ENCODE measurements at regions not wholly inside any gene's neighbourhood (a gene's known extent, or its start where the extent isn't known, plus 50 kb on each side); places are given as distances from the start of the nearest gene placed in this dataset.

- TF ChIP-seq, protein P1, sequence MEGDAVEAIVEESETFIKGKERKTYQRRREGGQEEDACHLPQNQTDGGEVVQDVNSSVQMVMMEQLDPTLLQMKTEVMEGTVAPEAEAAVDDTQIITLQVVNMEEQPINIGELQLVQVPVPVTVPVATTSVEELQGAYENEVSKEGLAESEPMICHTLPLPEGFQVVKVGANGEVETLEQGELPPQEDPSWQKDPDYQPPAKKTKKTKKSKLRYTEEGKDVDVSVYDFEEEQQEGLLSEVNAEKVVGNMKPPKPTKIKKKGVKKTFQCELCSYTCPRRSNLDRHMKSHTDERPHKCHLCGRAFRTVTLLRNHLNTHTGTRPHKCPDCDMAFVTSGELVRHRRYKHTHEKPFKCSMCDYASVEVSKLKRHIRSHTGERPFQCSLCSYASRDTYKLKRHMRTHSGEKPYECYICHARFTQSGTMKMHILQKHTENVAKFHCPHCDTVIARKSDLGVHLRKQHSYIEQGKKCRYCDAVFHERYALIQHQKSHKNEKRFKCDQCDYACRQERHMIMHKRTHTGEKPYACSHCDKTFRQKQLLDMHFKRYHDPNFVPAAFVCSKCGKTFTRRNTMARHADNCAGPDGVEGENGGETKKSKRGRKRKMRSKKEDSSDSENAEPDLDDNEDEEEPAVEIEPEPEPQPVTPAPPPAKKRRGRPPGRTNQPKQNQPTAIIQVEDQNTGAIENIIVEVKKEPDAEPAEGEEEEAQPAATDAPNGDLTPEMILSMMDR (IDR thresholded peaks at IDR 0.05): no peak
- peak; percentile 57 for TF ChIP-seq POLR2AphosphoS5 (IDR thresholded peaks at IDR 0.05)
Observed at GRCh38 chr4:33482773-33483172, 2761.5 kb downstream of the ARAP2 start.
